ENCODE measurements at regions not wholly inside any gene's neighbourhood (a gene's known extent, or its start where the extent isn't known, plus 50 kb on each side); places are given as distances from the start of the nearest gene placed in this dataset.
"Not testable (repeated sequence)": the region's sequence is repeated elsewhere in the genome, so short reads cannot be mapped to it uniquely, and the experiment has no call there.

DNA sequence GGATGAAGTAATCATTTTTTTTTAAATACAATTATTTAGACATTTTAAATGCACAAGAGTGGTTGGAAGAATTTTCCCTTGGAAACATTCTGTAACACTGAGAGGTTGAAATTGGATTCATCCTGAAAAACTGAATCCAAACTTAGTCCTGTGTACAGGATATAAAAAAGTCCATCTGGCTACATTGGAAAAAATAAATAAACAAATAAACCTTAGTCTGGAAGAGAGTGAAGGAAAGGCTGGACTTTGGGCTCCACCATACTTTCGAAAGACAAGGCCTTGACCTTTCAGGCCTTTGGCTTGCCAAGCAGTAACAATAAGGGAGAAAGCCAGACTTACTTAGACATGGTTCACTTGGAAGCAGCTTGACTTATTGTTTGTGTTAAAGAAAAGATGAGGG, 664.3 kb downstream of the TENT5A start:
- no peak for DNase-seq

GRCh38 chr6:81086991-81087390, 665.5 kb downstream of the TENT5A start:
- no peak for DNase-seq

- DNase-seq: no peak
These were observed 667.1 kb downstream of the TENT5A start for GRCh38 chr6:81085431-81085790.

DNA sequence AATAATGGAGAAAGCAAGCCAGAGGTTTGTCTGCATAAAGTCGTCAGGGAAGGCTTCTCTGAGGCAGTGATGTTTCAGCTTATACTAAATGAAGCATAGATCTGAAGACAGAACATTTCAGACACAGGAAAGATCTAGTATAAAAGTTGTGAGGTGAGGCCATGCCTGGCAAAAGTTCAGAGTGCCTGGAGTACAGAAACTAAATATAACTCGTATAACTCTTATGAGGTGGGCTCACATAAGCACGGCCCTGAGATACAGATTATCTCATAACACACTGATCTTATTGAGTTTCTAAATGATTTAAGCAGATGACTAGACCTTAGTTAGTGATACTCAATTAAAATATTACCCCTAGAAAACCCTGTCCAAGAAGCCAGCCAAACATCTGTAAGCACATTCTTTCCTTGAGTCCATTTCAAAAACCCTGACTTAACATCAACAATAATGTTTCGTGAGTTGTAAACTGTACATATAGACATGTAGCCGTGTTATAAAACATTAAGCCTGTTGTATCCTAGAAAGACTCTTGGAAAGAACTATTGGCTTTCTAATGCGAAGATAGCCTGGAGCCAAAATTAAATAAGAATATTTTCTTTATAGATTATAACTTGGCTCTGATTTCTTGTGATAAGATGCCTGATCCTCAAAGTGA, 667.6 kb downstream of the TENT5A start:
- DNase-seq: no peak

DNA sequence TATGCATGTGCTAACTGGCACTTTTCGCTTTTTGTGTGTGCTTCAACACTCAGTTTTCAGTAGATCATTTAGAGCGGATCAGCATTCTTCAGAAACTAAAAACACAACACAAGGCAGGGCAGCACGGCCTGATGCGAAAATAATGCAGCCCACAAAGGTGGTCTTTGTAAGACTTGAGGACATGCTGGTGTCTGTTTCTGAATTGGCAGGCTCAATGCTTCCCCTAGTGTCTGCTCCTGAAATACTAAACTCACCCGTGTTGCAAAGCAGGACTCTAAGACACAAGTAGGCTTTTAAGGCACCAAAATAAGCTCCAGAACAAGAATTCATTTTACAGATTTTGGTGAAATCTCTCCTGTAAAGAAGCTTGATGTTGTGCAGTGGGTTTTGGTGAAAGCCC, 676.5 kb downstream of the TENT5A start:
- peak; percentile 2 for DNase-seq

DNA sequence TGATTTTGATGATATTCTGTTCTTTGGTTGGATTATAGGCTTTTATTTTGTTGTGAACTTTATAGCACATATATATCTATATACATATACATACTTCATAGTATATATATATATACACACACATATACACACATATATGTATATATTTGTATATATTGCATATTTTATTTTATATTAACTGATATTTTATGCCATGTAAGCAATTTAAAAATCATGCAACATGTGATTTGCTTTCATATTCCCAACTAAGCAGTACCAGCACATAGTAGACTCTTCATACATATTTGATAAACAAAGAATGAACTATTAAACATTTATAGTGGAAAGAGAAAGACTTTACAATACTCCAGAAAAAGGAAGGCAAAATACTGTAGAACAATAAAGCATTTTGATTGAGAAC, 679.2 kb downstream of the TENT5A start:
- DNase-seq: no peak

GRCh38 chr6:81071121-81071520, 681.4 kb downstream of the TENT5A start:
- DNase-seq: no peak

DNA sequence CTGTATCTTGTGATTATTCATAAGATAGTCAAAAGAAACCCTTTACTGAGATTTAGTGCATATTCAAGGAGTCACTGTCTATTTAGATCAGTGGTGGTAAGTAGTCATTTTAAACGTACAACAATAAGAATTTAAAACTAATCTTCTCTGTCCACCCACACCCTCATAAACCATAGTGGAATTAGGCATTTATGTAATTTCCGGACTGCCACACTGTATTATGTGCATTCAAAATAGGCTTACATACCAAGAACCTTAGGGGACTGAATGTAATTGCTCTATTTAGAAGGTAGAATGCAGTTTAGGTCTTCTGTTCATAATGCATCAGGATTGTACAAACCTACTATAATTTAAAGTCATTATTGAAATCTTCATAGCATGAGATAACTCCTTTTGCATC, 685.4 kb downstream of the TENT5A start:
- DNase-seq: no peak

DNA sequence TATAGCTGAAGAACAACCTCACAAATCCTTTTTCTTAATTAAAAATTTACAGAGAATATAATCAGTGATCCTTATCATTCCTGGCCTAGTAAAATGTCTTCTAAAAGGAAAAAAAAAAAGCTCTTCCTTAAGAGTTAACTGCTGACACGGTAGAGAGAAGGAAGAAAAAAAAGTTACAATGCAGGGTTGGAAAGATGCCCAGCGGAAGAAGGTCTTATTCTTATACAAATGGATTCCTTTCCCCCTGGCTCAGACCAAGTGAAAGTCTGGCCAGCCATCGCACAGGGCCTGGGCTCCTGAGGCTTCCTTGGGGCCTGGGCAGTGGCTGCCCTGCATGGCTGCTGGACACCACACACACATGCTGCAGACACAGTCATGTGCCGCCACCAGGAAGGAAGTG, 688.6 kb downstream of the TENT5A start:
- DNase-seq: no peak

DNA sequence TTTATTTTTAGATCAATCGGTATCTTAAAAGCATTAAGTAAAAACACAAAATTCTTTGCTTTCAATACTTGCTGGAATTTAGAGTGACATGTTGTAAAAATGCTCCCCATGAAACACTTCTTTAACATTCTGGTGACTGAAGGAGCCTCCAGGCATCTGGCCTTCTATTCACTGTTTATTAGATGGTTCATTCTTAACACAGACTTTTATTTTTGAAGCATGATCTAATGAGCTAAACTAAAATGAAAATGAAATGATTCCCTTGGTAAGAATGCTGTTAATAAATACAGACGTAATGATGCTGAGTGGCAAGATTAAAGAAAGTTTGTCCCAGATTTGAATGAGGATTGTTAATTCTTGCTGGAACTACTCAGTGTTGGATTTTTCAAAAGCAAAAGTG, 698.4 kb downstream of the TENT5A start:
- no peak for DNase-seq

GRCh38 chr6:81051952-81052351, 700.5 kb downstream of the TENT5A start:
- DNase-seq: no peak

DNA sequence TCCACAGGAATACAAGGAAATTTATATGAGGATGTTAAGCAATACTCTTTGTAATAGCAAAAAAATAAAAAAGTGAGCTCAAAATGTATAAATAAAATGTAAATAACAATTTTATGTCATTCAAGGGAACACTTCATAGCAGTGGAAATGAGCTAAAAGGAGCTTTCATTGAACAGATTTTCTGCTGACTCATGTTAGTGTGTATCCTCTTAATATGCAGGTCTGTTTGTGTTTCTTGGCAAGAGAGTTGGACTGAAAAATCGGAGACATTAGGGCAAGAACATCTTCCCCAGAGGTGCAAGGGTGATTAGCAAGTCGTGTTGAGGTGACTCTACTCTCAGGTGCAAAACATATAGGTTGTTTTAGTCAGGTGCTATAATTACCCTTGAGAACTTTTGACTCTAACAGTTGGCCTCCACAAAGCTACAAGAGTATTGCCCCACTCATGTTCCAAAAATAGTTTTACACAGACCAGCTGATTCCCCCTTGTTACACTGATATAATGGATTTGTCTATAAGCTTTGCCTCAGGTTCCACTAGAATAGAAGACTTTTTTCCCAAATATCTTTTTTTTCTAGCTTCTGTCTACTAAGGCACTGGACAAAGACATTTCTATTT, 702.9 kb downstream of the TENT5A start:
- no peak for DNase-seq

DNA sequence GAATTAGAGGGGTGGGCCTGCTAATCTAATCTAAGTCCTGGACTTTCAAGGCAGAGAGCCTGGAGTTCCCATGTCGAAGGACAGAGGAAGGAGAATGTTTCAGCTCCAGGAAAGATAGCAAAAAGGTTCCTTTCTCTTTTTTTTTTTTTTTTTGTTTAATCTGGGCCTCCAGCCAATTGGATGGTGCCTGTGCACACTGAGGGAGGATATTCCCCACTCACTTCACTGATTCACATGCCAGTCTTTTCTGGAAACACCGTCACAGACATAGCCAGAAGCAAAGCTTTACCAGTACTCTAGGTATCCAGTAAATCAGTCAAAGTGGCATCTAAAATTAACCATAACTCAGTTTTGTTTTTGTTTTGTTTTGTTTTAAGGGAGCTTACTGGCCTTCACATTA, 721.1 kb downstream of the TENT5A start:
- no peak for DNase-seq

DNA sequence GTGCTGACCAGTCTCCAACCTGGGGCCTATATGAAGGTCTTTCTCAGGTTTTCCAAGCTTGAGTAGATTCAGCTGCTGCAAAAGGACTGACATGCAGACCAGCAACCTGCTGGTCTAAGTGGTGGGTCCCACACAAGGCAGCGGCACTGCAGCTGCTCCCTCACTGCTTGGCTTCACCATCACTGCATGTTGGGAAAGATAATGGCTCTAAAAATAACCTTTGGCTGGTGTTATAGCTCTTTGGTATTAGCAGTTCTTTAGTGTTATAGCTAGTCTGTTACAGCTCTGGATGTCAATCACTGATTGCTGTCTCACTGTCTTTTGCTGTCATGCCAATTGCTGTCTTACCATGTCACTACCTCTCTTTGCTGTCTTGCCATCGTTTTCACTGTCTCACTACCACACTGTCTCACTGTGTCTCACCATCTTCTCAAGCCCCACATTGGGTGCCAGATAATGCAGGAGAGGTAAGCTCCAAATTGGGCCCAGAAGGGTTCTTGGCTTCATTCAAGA, 726.4 kb downstream of the TENT5A start:
- DNase-seq: no peak

- no peak for DNase-seq
These were observed 728.8 kb downstream of the TENT5A start for GRCh38 chr6:81023709-81024108.

- no peak for DNase-seq
These were observed 729.4 kb downstream of the TENT5A start for GRCh38 chr6:81023007-81023582.

DNA sequence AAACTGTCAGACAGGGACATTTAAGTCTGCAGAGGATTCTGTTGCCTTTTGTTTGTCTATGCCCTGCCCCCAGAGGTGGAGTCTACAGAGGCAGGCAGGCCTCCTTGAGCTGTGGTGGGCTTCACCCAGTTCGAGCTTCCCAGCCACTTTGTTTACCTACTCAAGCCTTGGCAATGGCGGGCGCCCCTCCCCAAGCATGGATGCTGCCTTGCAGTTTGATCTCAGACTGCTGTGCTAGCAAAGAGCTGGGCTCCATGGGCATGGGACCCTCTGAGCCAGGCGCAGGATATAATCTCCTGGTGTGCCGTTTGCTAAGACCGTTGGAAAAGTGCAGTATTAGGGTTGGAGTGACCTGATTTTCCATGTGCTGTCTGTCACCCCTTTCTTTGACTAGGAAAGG, 734.9 kb downstream of the TENT5A start:
- not testable (repeated sequence) for DNase-seq

DNA sequence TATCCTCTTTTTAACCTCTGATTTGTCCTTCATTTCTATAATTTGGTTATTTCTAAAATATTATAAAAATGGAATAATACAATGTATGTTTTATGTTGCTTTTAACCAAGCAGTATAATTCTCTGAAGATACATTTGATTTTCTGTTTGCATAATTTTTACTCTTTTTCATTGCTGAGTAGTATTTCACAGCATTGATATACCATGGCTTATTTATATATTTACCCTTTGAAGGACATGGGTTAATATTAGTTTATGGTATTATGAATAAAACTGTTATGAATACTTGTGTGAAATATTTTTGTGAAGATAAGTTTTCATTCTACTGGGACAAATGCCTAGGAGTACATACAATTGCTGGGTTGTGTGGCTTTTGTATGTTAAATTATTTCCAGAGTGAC, 748.6 kb downstream of the TENT5A start:
- no peak for DNase-seq

GRCh38 chr6:81003156-81003555, 749.3 kb downstream of the TENT5A start:
- no peak for DNase-seq

DNA sequence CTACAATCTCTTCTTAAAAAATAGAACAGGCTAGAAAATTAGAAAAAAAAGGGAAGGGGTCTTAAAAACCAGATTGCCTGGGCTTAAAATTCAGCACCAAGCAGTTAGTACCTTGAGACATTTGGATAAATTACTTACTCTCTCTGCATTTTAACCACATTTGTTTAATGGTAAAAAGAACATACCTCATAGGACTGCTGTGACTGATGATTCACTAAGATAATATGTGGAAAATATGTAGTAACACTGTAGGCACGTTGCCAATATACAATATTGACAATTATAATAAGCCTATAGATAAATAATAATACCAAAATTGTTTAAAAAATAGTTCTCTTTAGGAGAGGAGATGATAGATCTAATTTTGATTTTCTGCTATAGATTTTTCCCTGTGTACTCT, 750.4 kb downstream of the TENT5A start:
- DNase-seq: no peak

- DNase-seq: no peak
These were observed 761.2 kb downstream of the TENT5A start for GRCh38 chr6:80991316-80991715.

GRCh38 chr6:80988892-80989291, 763.6 kb downstream of the TENT5A start:
- DNase-seq: no peak

DNA sequence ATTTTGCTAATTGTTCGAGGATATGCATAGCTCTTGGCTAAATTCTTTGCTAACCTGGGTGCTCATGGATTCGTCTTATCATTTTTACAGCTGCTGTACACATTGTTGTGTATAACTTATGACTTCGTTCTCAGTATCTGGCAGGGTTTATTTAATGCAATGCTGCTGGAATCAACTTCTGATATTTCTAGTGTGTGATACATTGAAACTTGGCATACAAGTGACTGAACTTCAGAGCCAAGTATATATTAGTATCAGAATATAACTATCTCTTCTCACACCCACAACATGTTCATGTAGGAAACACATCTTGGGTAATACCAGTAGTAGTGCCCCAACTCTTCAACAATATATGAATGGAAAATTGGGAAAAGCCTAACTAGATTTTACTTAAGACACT, 764.2 kb downstream of the TENT5A start:
- no peak for DNase-seq

GRCh38 chr6:80981226-80981625, 771.3 kb downstream of the TENT5A start:
- not testable (repeated sequence) for DNase-seq

- no peak for DNase-seq
These were observed 776.1 kb downstream of the TENT5A start for GRCh38 chr6:80976336-80976735.
